ENCODE measurements at regions not wholly inside any gene's neighbourhood (a gene's known extent, or its start where the extent isn't known, plus 50 kb on each side); places are given as distances from the start of the nearest gene placed in this dataset.

- H3K14ac ChIP-seq (replicated peaks; ENCODE audit: low read depth, low read length): no peak overlapping the region
- ChIA-PET POLR2A (ENCODE audit: unreplicated experiment) (no interaction called here), CTCF (no interaction called here)
- H3K79me1 ChIP-seq (ENCODE audit: low read depth in 1 of 2, low read length in 2 of 2): peaks cover 4 to 10% of the 10 kb centered on the region in 2 experiments
- no peak overlapping the region for H3K9ac ChIP-seq (ENCODE audit: low read depth, low read length)
- 60% methylated on average over 2 of the region's 2 CpGs; no CpG with 5 or more reads in 1 of the 2 experiments for WGBS, 2 experiments (ENCODE audit: extremely low coverage in 2 of 2, insufficient read length in 1 of 2)
- no peak overlapping the region for H4K8ac ChIP-seq (ENCODE audit: low read depth in 2 of 2, low read length in 2 of 2)
- H2AK5ac ChIP-seq (ENCODE audit: low read depth, low read length): no peak overlapping the region
- H3K4me2 ChIP-seq (ENCODE audit: low read depth, low read length): 0 out of 2 replicates have a peak overlapping the region, but pooled peaks have one; percentile 37
- peaks cover 8% of the 10 kb centered on the region for H3K4me1 ChIP-seq (ENCODE audit: control insufficient read depth, insufficient read depth, low read length)
- no peak overlapping the region for H3K4me3 ChIP-seq (ENCODE audit: insufficient read depth, low read depth, low read length)
- no peak overlapping the region for H2BK15ac ChIP-seq (ENCODE audit: low read depth, low read length)
- intact Hi-C loops (cut with micrococcal nuclease) (no loop called here), in situ Hi-C loops (cut with MboI; ENCODE audit: low sequenced_read_pairs) (no loop called here), dilution Hi-C loops (cut with HindIII; ENCODE audit: low sequenced_read_pairs, unreplicated experiment) (no loop called here)
- BruUV-seq (replicated peaks): no TSS peak
- H3K23ac ChIP-seq (ENCODE audit: low read depth, low read length): no peak overlapping the region
- H2AK9ac ChIP-seq (replicated peaks; ENCODE audit: low read depth, low read length, poor library complexity): no peak overlapping the region
- H2BK20ac ChIP-seq (ENCODE audit: low read depth, low read length): no peak overlapping the region
- no peaks in the 10 kb centered on the region for H3K27me3 ChIP-seq (ENCODE audit: control insufficient read depth, insufficient read depth, low read length)
- no peak overlapping the region for H2AFZ ChIP-seq (replicated peaks; ENCODE audit: low read length, poor library complexity)
- TF ChIP-seq FOS (IDR thresholded peaks at IDR 0.05; ENCODE audit: low read depth, low read length): no peak
- no peak for TF ChIP-seq RAD21 (IDR thresholded peaks at IDR 0.05; ENCODE audit: low read length)
- TF ChIP-seq NFE2L2 (IDR thresholded peaks at IDR 0.05; ENCODE audit: low read depth, low read length): no peak
- no peak for TF ChIP-seq MAFK (IDR thresholded peaks at IDR 0.05; ENCODE audit: low read depth, low read length)
- no peak for TF ChIP-seq USF2 (IDR thresholded peaks at IDR 0.05; ENCODE audit: low read depth, low read length)
- TF ChIP-seq SMC3 (IDR thresholded peaks at IDR 0.05; ENCODE audit: low read depth, low read length): no peak
- TF ChIP-seq RFX5 (IDR thresholded peaks at IDR 0.05; ENCODE audit: low read depth, low read length): no peak
- no peak for TF ChIP-seq MAZ (IDR thresholded peaks at IDR 0.05; ENCODE audit: borderline replicate concordance, low read depth, low read length)
- no peak for TF ChIP-seq CTCF (conservative IDR thresholded peaks at IDR 0.05; ENCODE audit: low read depth, low read length)
- no peak for TF ChIP-seq MXI1 (IDR thresholded peaks at IDR 0.05; ENCODE audit: borderline replicate concordance, low read depth, low read length)
- TF ChIP-seq CEBPB (IDR thresholded peaks at IDR 0.05; ENCODE audit: low read depth, low read length): no peak
- no peak for TF ChIP-seq ELK1 (IDR thresholded peaks at IDR 0.05; ENCODE audit: borderline replicate concordance, low read depth, low read length)
- no peak overlapping the region for H4K91ac ChIP-seq (ENCODE audit: insufficient read depth, low read depth, low read length)
- H3K56ac ChIP-seq (ENCODE audit: extremely low read depth, insufficient read depth, low read length): no peak overlapping the region
- ATAC-seq (ENCODE audit: low read depth) (no peak), DNase-seq (no peak)
- H3K4ac ChIP-seq (ENCODE audit: low read depth, low read length): no peak overlapping the region
- peaks cover 9% of the 10 kb centered on the region; the same call in 1 of the 2 replicates for H3K36me3 ChIP-seq (ENCODE audit: control insufficient read depth, insufficient read depth, low read length)
- H2BK120ac ChIP-seq (ENCODE audit: low read depth, low read length): no peak overlapping the region
- no peak overlapping the region for H4K5ac ChIP-seq (ENCODE audit: low read depth, low read length)
- H3K9me3 ChIP-seq (ENCODE audit: control insufficient read depth, insufficient read depth, low read length): no peaks in the 10 kb centered on the region
- H3K9me1 ChIP-seq (ENCODE audit: insufficient read depth, low read length): peaks cover 4% of the 10 kb centered on the region
- H4K20me1 ChIP-seq (ENCODE audit: insufficient read depth, low read length): no peaks in the 10 kb centered on the region
- no peak overlapping the region for H3K18ac ChIP-seq (ENCODE audit: low read depth, low read length)
- H3K27ac ChIP-seq (ENCODE audit: insufficient read depth, low read length): no peak overlapping the region
- no peak overlapping the region for H2BK5ac ChIP-seq (ENCODE audit: low read depth, low read length, poor library complexity, severe bottlenecking)
These were observed 273.9 kb upstream of the RGS6 start for GRCh38 chr14:71658261-71658860.
